Activated CD4-positive, alpha-beta T cell treated with anti-CD3 and anti-CD28 coated beads for 48 hours (primary cell): ENCODE measurements at regions not wholly inside any gene's neighbourhood (a gene's known extent, or its start where the extent isn't known, plus 50 kb on each side); places are given as distances from the start of the nearest gene placed in this dataset.

ENCODE experiments used
- DNase-seq: peaks from one replicate; pipeline ENCODE4 v3.0.0-alpha.2; 2020

- DNase-seq = no peak
Observed at GRCh38 chr21:40990366-40990765, 143.4 kb upstream of the DSCAM start.

GRCh38 chr21:40997831-40998230, 150.9 kb upstream of the DSCAM start:
- DNase-seq = no peak

GRCh38 chr21:41000838-41001237, 153.9 kb upstream of the DSCAM start:
- DNase-seq = no peak

GRCh38 chr21:41006636-41007035, 159.7 kb upstream of the DSCAM start:
- DNase-seq = no peak

GRCh38 chr21:41008351-41008750, 159.6 kb upstream of the BACE2 start:
- DNase-seq = no peak

GRCh38 chr21:41008974-41009373, 159.0 kb upstream of the BACE2 start:
- DNase-seq = no peak

- no peak for DNase-seq
Observed at GRCh38 chr21:41009398-41010100, 158.4 kb upstream of the BACE2 start.

GRCh38 chr21:41010101-41010435, 157.9 kb upstream of the BACE2 start:
- no peak for DNase-seq

GRCh38 chr21:41011098-41011731, 156.7 kb upstream of the BACE2 start:
- no peak for DNase-seq

GRCh38 chr21:41011951-41012366, 156.0 kb upstream of the BACE2 start:
- no peak for DNase-seq

- no peak for DNase-seq
Observed at GRCh38 chr21:41012425-41012824, 155.5 kb upstream of the BACE2 start.

- no peak for DNase-seq
Observed at GRCh38 chr21:41016472-41016871, 151.5 kb upstream of the BACE2 start.

GRCh38 chr21:41018431-41018830, 149.5 kb upstream of the BACE2 start:
- no peak for DNase-seq

GRCh38 chr21:41023936-41024335, 144.0 kb upstream of the BACE2 start:
- no peak for DNase-seq

- no peak for DNase-seq
Observed at GRCh38 chr21:41024341-41024740, 143.6 kb upstream of the BACE2 start.

GRCh38 chr21:41024746-41025254, 143.2 kb upstream of the BACE2 start:
- DNase-seq = no peak

GRCh38 chr21:41029571-41029970, 138.4 kb upstream of the BACE2 start:
- DNase-seq = no peak

- no peak for DNase-seq
Observed at GRCh38 chr21:41031701-41032220, 136.2 kb upstream of the BACE2 start.

GRCh38 chr21:41032541-41032940, 135.4 kb upstream of the BACE2 start:
- no peak for DNase-seq

- no peak for DNase-seq
Observed at GRCh38 chr21:41037212-41037611, 130.7 kb upstream of the BACE2 start.

GRCh38 chr21:41037936-41038335, 130.0 kb upstream of the BACE2 start:
- no peak for DNase-seq

GRCh38 chr21:41043014-41043413, 124.9 kb upstream of the BACE2 start:
- DNase-seq = no peak

- DNase-seq = peak; percentile 11
Observed at GRCh38 chr21:41045534-41046268, 122.3 kb upstream of the BACE2 start.

GRCh38 chr21:41048145-41048544, 119.8 kb upstream of the BACE2 start:
- DNase-seq = no peak
